HG03342 (cell line): ENCODE measurements at regions not wholly inside any gene's neighbourhood (a gene's known extent, or its start where the extent isn't known, plus 50 kb on each side); places are given as distances from the start of the nearest gene placed in this dataset.
"Not testable (repeated sequence)": the region's sequence is repeated elsewhere in the genome, so short reads cannot be mapped to it uniquely, and the experiment has no call there.

Experiments
- ATAC-seq: cut with Tn5 transposase; IDR thresholded peaks from one replicate; pipeline ENCODE4 v1.9.1; 2021; ENCODE audit warnings: mild to moderate bottlenecking, moderate library complexity; ENCODE audit not compliant: unreplicated experiment

- no peak for ATAC-seq
These were observed 605.3 kb upstream of the B3GAT1 start for GRCh38 chr11:135017296-135017695.

GRCh38 chr11:135015966-135016365, 603.9 kb upstream of the B3GAT1 start:
- no peak for ATAC-seq

- ATAC-seq: not testable (repeated sequence)
These were observed 599.3 kb upstream of the B3GAT1 start for GRCh38 chr11:135011313-135011712.

GRCh38 chr11:135009125-135009524, 597.1 kb upstream of the B3GAT1 start:
- no peak for ATAC-seq

GRCh38 chr11:135008412-135008811, 596.4 kb upstream of the B3GAT1 start:
- ATAC-seq: no peak

- ATAC-seq: no peak
These were observed 596.0 kb upstream of the B3GAT1 start for GRCh38 chr11:135008001-135008405.

GRCh38 chr11:135006800-135007199, 594.8 kb upstream of the B3GAT1 start:
- no peak for ATAC-seq

- no peak for ATAC-seq
These were observed 592.5 kb upstream of the B3GAT1 start for GRCh38 chr11:135004495-135004894.

GRCh38 chr11:135002236-135002635, 590.2 kb upstream of the B3GAT1 start:
- ATAC-seq: no peak

GRCh38 chr11:135001581-135001980, 589.5 kb upstream of the B3GAT1 start:
- ATAC-seq: no peak

- ATAC-seq: not testable (repeated sequence)
These were observed 589.0 kb upstream of the B3GAT1 start for GRCh38 chr11:135001065-135001464.

GRCh38 chr11:134999590-134999989, 587.5 kb upstream of the B3GAT1 start:
- no peak for ATAC-seq

- ATAC-seq: no peak
These were observed 585.7 kb upstream of the B3GAT1 start for GRCh38 chr11:134997652-134998320.

GRCh38 chr11:134995741-134996140, 583.7 kb upstream of the B3GAT1 start:
- no peak for ATAC-seq

- ATAC-seq: no peak
These were observed 582.4 kb upstream of the B3GAT1 start for GRCh38 chr11:134994431-134994830.

GRCh38 chr11:134993691-134994243, 581.7 kb upstream of the B3GAT1 start:
- no peak for ATAC-seq

- ATAC-seq: no peak
These were observed 580.9 kb upstream of the B3GAT1 start for GRCh38 chr11:134992981-134993380.

- no peak for ATAC-seq
These were observed 576.5 kb upstream of the B3GAT1 start for GRCh38 chr11:134988495-134988894.

- no peak for ATAC-seq
These were observed 575.8 kb upstream of the B3GAT1 start for GRCh38 chr11:134987822-134988221.

- no peak for ATAC-seq
These were observed 575.3 kb upstream of the B3GAT1 start for GRCh38 chr11:134987223-134987768.

- ATAC-seq: no peak
These were observed 572.4 kb upstream of the B3GAT1 start for GRCh38 chr11:134984421-134984820.

- ATAC-seq: not testable (repeated sequence)
These were observed 570.4 kb upstream of the B3GAT1 start for GRCh38 chr11:134982432-134982831.

GRCh38 chr11:134981835-134982234, 569.8 kb upstream of the B3GAT1 start:
- no peak for ATAC-seq
